HepG2 (cell line): ENCODE measurements at regions not wholly inside any gene's neighbourhood (a gene's known extent, or its start where the extent isn't known, plus 50 kb on each side); places are given as distances from the start of the nearest gene placed in this dataset.

Source experiments
- ATAC-seq: fragments of 200-7000 bp; cut with Tn5 transposase; 3 replicates; pipeline ENCODE4 v1.9.1; 2020; ENCODE audit warnings: mild to moderate bottlenecking, moderate library complexity
- BruUV-seq: library from RNA; stranded (reverse); fragments of 400-500 nt; replicated peaks from 2 replicates; lab custom pipeline; 2021; lab: Mats Ljungman, UMichigan
- CTCF ChIA-PET: fragments of 300-600 bp; formaldehyde crosslinking; extraction: SDS; loops from one replicate; lab custom pipeline; 2021; ENCODE audit warnings: low total read pairs, inconsistent platforms, low intra/inter-chr PET ratio; lab: Yijun Ruan, JAX
- POLR2A ChIA-PET: fragments of 350-600 bp; sonication (Branson Sonifier 250); formaldehyde crosslinking; loops from one replicate; lab custom pipeline; 2020; ENCODE audit warnings: antibody characterized with exemption, inconsistent platforms; lab: Yijun Ruan, JAX
- DNase-seq: peaks from one replicate; pipeline ENCODE4 v3.0.0-alpha.2; 2015; ENCODE audit warnings: low spot score
- FAIRE-seq: peaks from 3 replicates; lab custom pipeline; 2011; peaks lifted over from hg19 to GRCh38; lab: Jason Lieb, UNC
- H2AFZ ChIP-seq: one replicate; pipeline ENCODE4 v1.6.1; 2011; ENCODE audit warnings: low read length, inconsistent platforms
- H3K27ac ChIP-seq: fragments of 300-600 bp; 3 replicates; pipeline ENCODE4 v1.8.0; 2011; ENCODE audit warnings: mixed run types, mild to moderate bottlenecking, mixed read lengths, low read length, inconsistent platforms; ENCODE audit not compliant: insufficient read depth; ENCODE audit errors: extremely low read length
- H3K27me3 ChIP-seq, 2 experiments: fragments of 200-600 bp in 1 of 2; 2 replicates in 1 of 2; 3 replicates in 1 of 2; pipeline versions ENCODE4 v1.6.0 to v1.8.0; 2011; ENCODE audit warnings: low read length in 2 of 2, mild to moderate bottlenecking in 2 of 2, moderate library complexity in 2 of 2, inconsistent platforms in 1 of 2; ENCODE audit not compliant: insufficient read depth in 2 of 2, control insufficient read depth in 1 of 2
- H3K36me3 ChIP-seq, 2 experiments: fragments of 200-600 bp in 1 of 2; replicated peaks in 1 of 2; 2 replicates in 1 of 2; 3 replicates in 1 of 2; pipeline versions ENCODE4 v1.5.1 to v1.8.0; 2011; ENCODE audit warnings: low read length in 2 of 2, inconsistent platforms in 1 of 2; ENCODE audit not compliant: insufficient read depth in 2 of 2, control insufficient read depth in 1 of 2
- H3K4me1 ChIP-seq: 2 replicates; pipeline ENCODE4 v1.5.1; 2012; ENCODE audit warnings: low read length, inconsistent platforms; ENCODE audit not compliant: insufficient read depth
- H3K4me2 ChIP-seq: 2 replicates; pipeline ENCODE4 v1.6.0; 2011; ENCODE audit warnings: low read depth, low read length, inconsistent platforms
- H3K4me3 ChIP-seq, 3 experiments: fragments of 200-600 bp in 1 of 3; sonication (generic), shearing (Covaris generic) in 1 of 3; replicated peaks in 1 of 3; 2 replicates each; pipeline ENCODE4 v1.5.1; 2011 to 2016; ENCODE audit warnings: low read length in 3 of 3, inconsistent platforms in 2 of 3, low read depth in 2 of 3, mild to moderate bottlenecking in 2 of 3, control low read depth in 1 of 3, mixed read lengths in 1 of 3; ENCODE audit not compliant: insufficient read depth in 1 of 3
- H3K79me2 ChIP-seq: one replicate; pipeline ENCODE4 v1.6.1; 2011; ENCODE audit warnings: low read length, inconsistent platforms; ENCODE audit not compliant: insufficient read depth
- H3K9ac ChIP-seq: 2 replicates; pipeline ENCODE4 v1.6.0; 2011; ENCODE audit warnings: mild to moderate bottlenecking, low read depth, low read length, inconsistent platforms; ENCODE audit not compliant: insufficient read depth
- H3K9me3 ChIP-seq: 2 replicates; pipeline ENCODE4 v1.5.1; 2012; ENCODE audit warnings: mild to moderate bottlenecking, low read length
- H4K20me1 ChIP-seq: 2 replicates; pipeline ENCODE4 v1.6.0; 2011; ENCODE audit warnings: inconsistent platforms, mild to moderate bottlenecking, low read length, moderate library complexity; ENCODE audit not compliant: insufficient read depth
- CCAR2 ChIP-seq: fragments of 200-400 bp; formaldehyde crosslinking; optimal IDR thresholded peaks from 2 replicates; pipeline ENCODE3; 2018; ENCODE audit warnings: low read depth, mild to moderate bottlenecking, low read length, moderate library complexity
- GTF3A ChIP-seq: sonication (generic); formaldehyde crosslinking; conservative IDR thresholded peaks from 2 replicates; pipeline ENCODE4 v1.4.0; 2020; ENCODE audit warnings: mild to moderate bottlenecking, missing genetic modification reagents
- KAT2B ChIP-seq: fragments of 150-350 bp; IDR thresholded peaks from 2 replicates; pipeline ENCODE4 v1.6.1; 2014; ENCODE audit warnings: low read depth, low read length, borderline replicate concordance
- PITX1 ChIP-seq: sonication (generic); formaldehyde crosslinking; IDR thresholded peaks from 2 replicates; pipeline ENCODE4 v1.5.1; 2020; ENCODE audit warnings: mild to moderate bottlenecking, missing genetic modification reagents
- PPARG ChIP-seq: conservative IDR thresholded peaks from 2 replicates; pipeline ENCODE4 v1.6.1; 2016; ENCODE audit warnings: missing biosample characterization, missing genetic modification reagents
- RFX5 ChIP-seq: IDR thresholded peaks from 2 replicates; pipeline ENCODE4 v1.6.1; 2011; ENCODE audit warnings: low read depth, low read length, improper control_type of control experiment
- RFXANK ChIP-seq: IDR thresholded peaks from 2 replicates; pipeline ENCODE4 v1.6.1; 2016
- SMAD3 ChIP-seq: sonication (generic); formaldehyde crosslinking; IDR thresholded peaks from 2 replicates; pipeline ENCODE4 v1.4.0; 2020; ENCODE audit warnings: missing genetic modification reagents
- SOX6 ChIP-seq, 2 experiments: fragments of 450-650 bp in 1 of 2; sonication (generic) in 1 of 2; formaldehyde crosslinking in 1 of 2; IDR thresholded peaks; 2 replicates each; pipeline versions ENCODE4 v1.4.0 to v1.6.1; 2017 to 2020; ENCODE audit warnings: antibody characterized with exemption in 1 of 2, mild to moderate bottlenecking in 1 of 2, missing genetic modification reagents in 1 of 2
- TFDP1 ChIP-seq: IDR thresholded peaks from 2 replicates; pipeline ENCODE4 v1.6.1; 2016; ENCODE audit warnings: missing compliant biosample characterization, missing genetic modification reagents, borderline replicate concordance
- ZBTB25 ChIP-seq: IDR thresholded peaks from 2 replicates; pipeline ENCODE4 v1.6.1; 2018; ENCODE audit warnings: missing genetic modification reagents
- ZBTB8A ChIP-seq: sonication (generic); formaldehyde crosslinking; IDR thresholded peaks from 2 replicates; pipeline ENCODE4 v1.4.0; 2020; ENCODE audit warnings: mild to moderate bottlenecking, low read depth, missing genetic modification reagents, borderline replicate concordance
- ZKSCAN1 ChIP-seq: fragments of 150-350 bp; IDR thresholded peaks from 2 replicates; pipeline ENCODE4 v1.6.1; 2014; ENCODE audit warnings: low read length
- ZNF569 ChIP-seq: sonication (generic); formaldehyde crosslinking; IDR thresholded peaks from 2 replicates; pipeline ENCODE4 v1.5.0; 2020; ENCODE audit warnings: mild to moderate bottlenecking, missing genetic modification reagents, moderate library complexity, borderline replicate concordance
- ZNF7 ChIP-seq: IDR thresholded peaks from 2 replicates; pipeline ENCODE4 v1.6.1; 2016; ENCODE audit warnings: missing biosample characterization, missing genetic modification reagents
- ZNF816 ChIP-seq: sonication (generic); formaldehyde crosslinking; IDR thresholded peaks from 2 replicates; pipeline ENCODE4 v1.8.0; 2022; ENCODE audit warnings: missing genetic modification reagents, mild to moderate bottlenecking, borderline replicate concordance
- WGBS: methylation state at CpG from one replicate; pipeline ENCODE4 v1.1.6; 2017; ENCODE audit warnings: low lambda C conversion rate; 5-methylcytosine and 5-hydroxymethylcytosine counted together
- in situ Hi-C: cut with HindIII; loops from 2 replicates; pipeline ENCODE4 v1.10.0; 2017; ENCODE audit warnings: low pct_unique_long_range_greater_than_20kb; ENCODE audit not compliant: extremely low pct_ligation_motif_present
- intact Hi-C: fragments of 100-400 bp; cut with micrococcal nuclease; formaldehyde crosslinking; loops from one replicate; pipeline ENCODE4 v1.10.0; 2022; ENCODE audit not compliant: unreplicated experiment
- TF ChIP-seq, protein P1 (sequence below): sonication (generic); formaldehyde crosslinking; IDR thresholded peaks from 2 replicates; pipeline ENCODE4 v1.5.0; 2020; ENCODE audit warnings: mild to moderate bottlenecking, missing genetic modification reagents

DNA sequence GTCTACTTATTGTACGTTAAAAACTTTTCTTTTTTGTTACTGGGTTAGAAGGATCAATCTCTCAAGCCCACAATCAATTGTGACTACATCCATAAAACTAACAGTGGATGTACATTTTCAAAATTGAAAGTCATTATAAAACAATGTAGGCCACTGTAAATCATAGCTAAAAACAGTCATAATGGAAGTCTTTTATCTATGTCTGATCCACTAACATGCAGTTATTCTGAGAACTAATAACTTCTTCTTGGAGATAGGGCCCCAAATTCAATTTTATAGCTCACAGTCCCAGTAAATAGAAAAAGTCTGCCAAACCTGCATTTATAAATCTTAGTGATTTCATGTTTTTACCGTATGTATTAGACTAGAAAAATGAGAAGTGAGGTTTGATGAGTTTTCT, 187.3 kb upstream of the MMS22L start:
- no peak for DNase-seq
- H3K4me2 ChIP-seq = no peak overlapping the region
- no peak for ATAC-seq
- 1% methylated on average over 2 of the region's 2 CpGs for WGBS
- H3K27me3 ChIP-seq = no peaks in the 10 kb centered on the region
- H3K79me2 ChIP-seq = no peaks in the 10 kb centered on the region
- TF ChIP-seq CCAR2 (no peak), KAT2B (no peak), ZBTB8A (CRISPR knock-in tag) (no peak), RFX5 (no peak), TFDP1 (no peak), GTF3A (CRISPR knock-in tag) (no peak), ZNF569 (CRISPR knock-in tag) (no peak), PPARG (no peak)
- ChIA-PET POLR2A (no interaction called here), CTCF (no interaction called here)
- H3K27ac ChIP-seq = no peak overlapping the region
- H3K9ac ChIP-seq = no peak overlapping the region
- no peak overlapping the region for H3K4me3 ChIP-seq
- H3K36me3 ChIP-seq = no peaks in the 10 kb centered on the region
- no peak overlapping the region for H2AFZ ChIP-seq
- BruUV-seq = no TSS peak
- in situ Hi-C loops (no loop called here), intact Hi-C loops (no loop called here)
- H4K20me1 ChIP-seq = no peaks in the 10 kb centered on the region
- no peaks in the 10 kb centered on the region for H3K4me1 ChIP-seq
- H3K9me3 ChIP-seq = no peaks in the 10 kb centered on the region
- FAIRE-seq = no peak

DNA sequence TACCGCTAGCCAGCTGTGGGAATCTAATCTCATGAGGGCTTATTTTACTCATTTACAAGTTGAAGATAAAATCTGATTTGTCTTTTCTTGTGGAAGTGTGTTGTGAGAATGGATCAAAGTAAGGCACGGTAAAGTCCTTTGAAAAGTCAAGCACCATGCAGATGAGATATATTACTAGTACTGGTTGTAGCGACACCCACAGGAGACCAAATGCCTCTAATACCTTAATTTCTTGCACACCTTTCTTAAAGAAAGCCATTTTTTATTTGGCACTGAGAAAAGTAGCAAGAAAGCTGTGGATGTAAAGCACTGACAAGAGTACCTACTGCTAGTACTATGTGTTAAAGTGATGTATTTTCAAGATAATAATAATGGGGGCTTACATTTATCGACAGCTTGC, 191.0 kb upstream of the MMS22L start:
- POLR2A ChIA-PET = no interaction called here
- Histone ChIP-seq H3K9me3 (no peaks in the 10 kb centered on the region), H3K36me3 (no peaks in the 10 kb centered on the region), H3K27ac (no peak overlapping the region), H3K4me1 (no peaks in the 10 kb centered on the region), H3K4me2 (no peak overlapping the region), H3K4me3 (no peak overlapping the region), H4K20me1 (no peaks in the 10 kb centered on the region), H3K27me3 (no peaks in the 10 kb centered on the region), H3K79me2 (no peaks in the 10 kb centered on the region), H3K9ac (no peak overlapping the region), H2AFZ (no peak overlapping the region)
- BruUV-seq = no TSS peak
- FAIRE-seq (no peak), ATAC-seq (no peak), DNase-seq (no peak)
- CTCF ChIA-PET = no interaction called here
- WGBS = 23% methylated on average over 4 of the region's 4 CpGs
- intact Hi-C loops (no loop called here), in situ Hi-C loops (no loop called here)
- no peak for TF ChIP-seq SMAD3 (CRISPR knock-in tag)
- TF ChIP-seq ZKSCAN1 = no peak
- TF ChIP-seq ZNF816 (CRISPR knock-in tag) = no peak
- no peak for TF ChIP-seq PITX1 (CRISPR knock-in tag)
- no peak for TF ChIP-seq RFXANK (CRISPR knock-in tag)
- TF ChIP-seq, protein P1, sequence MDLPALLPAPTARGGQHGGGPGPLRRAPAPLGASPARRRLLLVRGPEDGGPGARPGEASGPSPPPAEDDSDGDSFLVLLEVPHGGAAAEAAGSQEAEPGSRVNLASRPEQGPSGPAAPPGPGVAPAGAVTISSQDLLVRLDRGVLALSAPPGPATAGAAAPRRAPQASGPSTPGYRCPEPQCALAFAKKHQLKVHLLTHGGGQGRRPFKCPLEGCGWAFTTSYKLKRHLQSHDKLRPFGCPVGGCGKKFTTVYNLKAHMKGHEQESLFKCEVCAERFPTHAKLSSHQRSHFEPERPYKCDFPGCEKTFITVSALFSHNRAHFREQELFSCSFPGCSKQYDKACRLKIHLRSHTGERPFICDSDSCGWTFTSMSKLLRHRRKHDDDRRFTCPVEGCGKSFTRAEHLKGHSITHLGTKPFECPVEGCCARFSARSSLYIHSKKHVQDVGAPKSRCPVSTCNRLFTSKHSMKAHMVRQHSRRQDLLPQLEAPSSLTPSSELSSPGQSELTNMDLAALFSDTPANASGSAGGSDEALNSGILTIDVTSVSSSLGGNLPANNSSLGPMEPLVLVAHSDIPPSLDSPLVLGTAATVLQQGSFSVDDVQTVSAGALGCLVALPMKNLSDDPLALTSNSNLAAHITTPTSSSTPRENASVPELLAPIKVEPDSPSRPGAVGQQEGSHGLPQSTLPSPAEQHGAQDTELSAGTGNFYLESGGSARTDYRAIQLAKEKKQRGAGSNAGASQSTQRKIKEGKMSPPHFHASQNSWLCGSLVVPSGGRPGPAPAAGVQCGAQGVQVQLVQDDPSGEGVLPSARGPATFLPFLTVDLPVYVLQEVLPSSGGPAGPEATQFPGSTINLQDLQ = no peak
- no peak for TF ChIP-seq ZBTB25 (CRISPR knock-in tag)
- no peak for TF ChIP-seq ZNF7 (CRISPR knock-in tag)
- TF ChIP-seq SOX6 (IDR thresholded peaks at IDR 0.05) = no peak
- TF ChIP-seq SOX6 (CRISPR knock-in tag; IDR thresholded peaks at IDR 0.05) = no peak
